ENCODE measurements at regions not wholly inside any gene's neighbourhood (a gene's known extent, or its start where the extent isn't known, plus 50 kb on each side); places are given as distances from the start of the nearest gene placed in this dataset.

DNA sequence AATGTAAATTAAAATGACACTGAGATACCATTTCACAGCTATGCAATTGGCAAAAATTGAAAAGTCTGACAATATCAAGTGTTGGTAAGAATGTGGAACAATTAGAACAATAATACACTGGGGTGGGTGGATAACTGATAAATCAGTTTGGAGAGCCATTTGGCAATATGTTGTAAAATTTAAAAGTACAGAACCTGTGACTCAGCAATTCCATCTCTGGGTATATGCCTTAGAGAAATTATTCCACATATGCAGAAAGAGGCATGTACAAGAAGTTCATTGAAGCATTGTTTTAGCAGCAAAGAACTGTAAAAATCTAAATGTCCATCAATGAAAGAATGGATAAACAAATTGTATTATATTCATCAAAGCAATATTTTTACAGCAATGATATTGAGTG lies 89.3 kb upstream of the NR3C1 start:
- TF ChIP-seq, protein P1, sequence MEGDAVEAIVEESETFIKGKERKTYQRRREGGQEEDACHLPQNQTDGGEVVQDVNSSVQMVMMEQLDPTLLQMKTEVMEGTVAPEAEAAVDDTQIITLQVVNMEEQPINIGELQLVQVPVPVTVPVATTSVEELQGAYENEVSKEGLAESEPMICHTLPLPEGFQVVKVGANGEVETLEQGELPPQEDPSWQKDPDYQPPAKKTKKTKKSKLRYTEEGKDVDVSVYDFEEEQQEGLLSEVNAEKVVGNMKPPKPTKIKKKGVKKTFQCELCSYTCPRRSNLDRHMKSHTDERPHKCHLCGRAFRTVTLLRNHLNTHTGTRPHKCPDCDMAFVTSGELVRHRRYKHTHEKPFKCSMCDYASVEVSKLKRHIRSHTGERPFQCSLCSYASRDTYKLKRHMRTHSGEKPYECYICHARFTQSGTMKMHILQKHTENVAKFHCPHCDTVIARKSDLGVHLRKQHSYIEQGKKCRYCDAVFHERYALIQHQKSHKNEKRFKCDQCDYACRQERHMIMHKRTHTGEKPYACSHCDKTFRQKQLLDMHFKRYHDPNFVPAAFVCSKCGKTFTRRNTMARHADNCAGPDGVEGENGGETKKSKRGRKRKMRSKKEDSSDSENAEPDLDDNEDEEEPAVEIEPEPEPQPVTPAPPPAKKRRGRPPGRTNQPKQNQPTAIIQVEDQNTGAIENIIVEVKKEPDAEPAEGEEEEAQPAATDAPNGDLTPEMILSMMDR (IDR thresholded peaks at IDR 0.05), result no peak
- no peak for TF ChIP-seq POLR2A (IDR thresholded peaks at IDR 0.05)

Measured in heart left ventricle (tissue), 13 donors.